OCI-LY1 (cell line): ENCODE measurements at regions not wholly inside any gene's neighbourhood (a gene's known extent, or its start where the extent isn't known, plus 50 kb on each side); places are given as distances from the start of the nearest gene placed in this dataset.

Source experiments
- EZH2 ChIP-seq: fragments of 200-600 bp; sonication (generic), shearing (Covaris generic); IDR thresholded peaks from 2 replicates; pipeline ENCODE4 v1.8.0; 2017; ENCODE audit warnings: borderline replicate concordance, mixed run types, mild to moderate bottlenecking, antibody characterized with exemption, low read length, moderate library complexity, mixed read lengths
- TF ChIP-seq, protein P1 (sequence below): fragments of 200-600 bp; sonication (generic), shearing (Covaris generic); IDR thresholded peaks from 2 replicates; pipeline ENCODE4 v1.5.1; 2017; ENCODE audit warnings: mild to moderate bottlenecking, antibody characterized with exemption, low read length, moderate library complexity, mixed read lengths

DNA sequence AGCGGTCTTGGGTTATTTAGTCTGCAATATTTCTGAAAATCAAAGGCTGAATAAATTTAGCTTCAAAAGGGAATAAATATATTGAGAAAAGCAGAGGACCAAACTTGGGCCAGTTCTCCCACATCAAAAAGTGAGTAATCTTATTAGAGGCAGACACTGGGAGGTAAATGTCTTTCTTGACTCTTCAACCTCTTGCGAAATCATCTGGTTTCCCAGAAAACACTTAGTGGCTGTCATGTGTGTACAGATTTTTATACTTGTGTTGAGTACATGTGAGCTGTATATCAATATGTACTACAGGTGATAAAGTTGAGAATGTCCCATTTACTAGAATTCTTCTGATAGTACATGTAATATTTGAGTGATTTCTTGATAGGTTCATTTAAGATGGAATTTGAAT, 454.9 kb downstream of the PRR16 start:
- TF ChIP-seq, protein P1, sequence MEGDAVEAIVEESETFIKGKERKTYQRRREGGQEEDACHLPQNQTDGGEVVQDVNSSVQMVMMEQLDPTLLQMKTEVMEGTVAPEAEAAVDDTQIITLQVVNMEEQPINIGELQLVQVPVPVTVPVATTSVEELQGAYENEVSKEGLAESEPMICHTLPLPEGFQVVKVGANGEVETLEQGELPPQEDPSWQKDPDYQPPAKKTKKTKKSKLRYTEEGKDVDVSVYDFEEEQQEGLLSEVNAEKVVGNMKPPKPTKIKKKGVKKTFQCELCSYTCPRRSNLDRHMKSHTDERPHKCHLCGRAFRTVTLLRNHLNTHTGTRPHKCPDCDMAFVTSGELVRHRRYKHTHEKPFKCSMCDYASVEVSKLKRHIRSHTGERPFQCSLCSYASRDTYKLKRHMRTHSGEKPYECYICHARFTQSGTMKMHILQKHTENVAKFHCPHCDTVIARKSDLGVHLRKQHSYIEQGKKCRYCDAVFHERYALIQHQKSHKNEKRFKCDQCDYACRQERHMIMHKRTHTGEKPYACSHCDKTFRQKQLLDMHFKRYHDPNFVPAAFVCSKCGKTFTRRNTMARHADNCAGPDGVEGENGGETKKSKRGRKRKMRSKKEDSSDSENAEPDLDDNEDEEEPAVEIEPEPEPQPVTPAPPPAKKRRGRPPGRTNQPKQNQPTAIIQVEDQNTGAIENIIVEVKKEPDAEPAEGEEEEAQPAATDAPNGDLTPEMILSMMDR: no peak
- no peak for TF ChIP-seq EZH2
